HCT116 (cell line): ENCODE measurements at regions not wholly inside any gene's neighbourhood (a gene's known extent, or its start where the extent isn't known, plus 50 kb on each side); places are given as distances from the start of the nearest gene placed in this dataset.

Source experiments
- ATAC-seq: fragments of 200-7000 bp; cut with Tn5 transposase; 2 replicates; pipeline ENCODE4 v1.9.1; 2020; ENCODE audit warnings: mild to moderate bottlenecking, moderate library complexity
- BruUV-seq: library from RNA; stranded (reverse); fragments of 400-500 nt; replicated peaks from 2 replicates; lab custom pipeline; 2021; lab: Mats Ljungman, UMichigan
- CTCF ChIA-PET: fragments of 300-600 bp; sonication (Branson Sonifier 250); formaldehyde crosslinking; loops from one replicate; lab custom pipeline; 2021; ENCODE audit warnings: antibody characterized with exemption; lab: Charles Lee
- POLR2A ChIA-PET: fragments of 300-600, 350-600 bp; sonication (Branson Sonifier 250); formaldehyde crosslinking; loops from one replicate; lab custom pipeline; 2021; ENCODE audit warnings: antibody characterized with exemption; lab: Charles Lee
- RAD21 ChIA-PET, 2 experiments: fragments of 300-600 bp; sonication (Branson Sonifier 250); formaldehyde crosslinking; loops; one replicate each; lab custom pipeline; 2023; ENCODE audit warnings: low total read pairs in 2 of 2; ENCODE audit not compliant: uncharacterized antibody in 2 of 2, unreplicated experiment in 2 of 2, low non-redundant PET in 1 of 2; lab: Charles Lee
- DNase-seq: peaks from one replicate; pipeline ENCODE4 v3.0.0-alpha.2; 2010; ENCODE audit warnings: low read depth, low spot score
- H2AFZ ChIP-seq: fragments of 200-600 bp; shearing (Covaris generic), sonication (generic); 2 replicates; pipeline ENCODE4 v1.6.1; 2017; ENCODE audit warnings: low read depth, mixed run types, mixed read lengths, antibody characterized with exemption, low read length; ENCODE audit not compliant: poor library complexity, severe bottlenecking
- H3K27ac ChIP-seq: 2 replicates; pipeline ENCODE4 v1.5.1; 2012; ENCODE audit warnings: low read depth, low read length
- H3K27me3 ChIP-seq: fragments of 200-600 bp; sonication (generic); 2 replicates; pipeline ENCODE4 v1.6.1; 2016; ENCODE audit warnings: mixed run types, low read length, mixed read lengths; ENCODE audit not compliant: insufficient read depth
- H3K36me3 ChIP-seq, 2 experiments: fragments of 200-500 bp in 1 of 2; fragments of 200-600 bp in 1 of 2; sonication (Bioruptor generic) in 1 of 2; sonication (generic) in 1 of 2; 2 replicates each; pipeline versions ENCODE4 v1.5.1 to v1.6.1; 2014 to 2016; ENCODE audit warnings: low read length in 2 of 2, inconsistent platforms in 1 of 2, mixed read lengths in 1 of 2, mixed run types in 1 of 2; ENCODE audit not compliant: insufficient read depth in 2 of 2, control insufficient read depth in 1 of 2
- H3K4me1 ChIP-seq, 2 experiments: fragments of 200-600 bp in 1 of 2; sonication (generic) in 1 of 2; 2 replicates each; pipeline versions ENCODE4 v1.5.1 to v1.6.1; 2012 to 2017; ENCODE audit warnings: low read length in 2 of 2, inconsistent platforms in 1 of 2, mild to moderate bottlenecking in 1 of 2, mixed read lengths in 1 of 2, mixed run types in 1 of 2, moderate library complexity in 1 of 2; ENCODE audit not compliant: insufficient read depth in 2 of 2, control insufficient read depth in 1 of 2
- H3K4me2 ChIP-seq: fragments of 200-600 bp; sonication (generic); 2 replicates; pipeline ENCODE4 v1.6.1; 2017; ENCODE audit warnings: mixed run types, low read length, mixed read lengths
- H3K4me3 ChIP-seq, 2 experiments: fragments of 200-600 bp in 1 of 2; sonication (generic) in 1 of 2; replicated peaks in 1 of 2; 2 replicates each; pipeline ENCODE4 v1.5.1; 2011 to 2016; ENCODE audit warnings: low read length in 2 of 2, control low read depth in 1 of 2, low read depth in 1 of 2, mild to moderate bottlenecking in 1 of 2, mixed read lengths in 1 of 2, mixed run types in 1 of 2
- H3K79me2 ChIP-seq: fragments of 200-600 bp; sonication (generic); 2 replicates; pipeline ENCODE4 v1.6.1; 2017; ENCODE audit warnings: mild to moderate bottlenecking, mixed run types, low read length, moderate library complexity, mixed read lengths; ENCODE audit not compliant: insufficient read depth
- H3K9ac ChIP-seq: fragments of 200-600 bp; sonication (generic); 2 replicates; pipeline ENCODE4 v1.6.1; 2016; ENCODE audit warnings: low read length, mixed read lengths
- H3K9me2 ChIP-seq: fragments of 200-600 bp; sonication (generic), shearing (Covaris generic); 2 replicates; pipeline ENCODE4 v1.6.1; 2017; ENCODE audit warnings: mixed run types, mild to moderate bottlenecking, moderate library complexity; ENCODE audit not compliant: insufficient read depth
- H3K9me3 ChIP-seq, 2 experiments: fragments of 200-500 bp in 1 of 2; fragments of 200-600 bp in 1 of 2; sonication (Bioruptor generic) in 1 of 2; sonication (generic) in 1 of 2; 2 replicates each; pipeline ENCODE4 v1.6.1; 2014 to 2017; ENCODE audit warnings: low read length in 2 of 2, mixed read lengths in 2 of 2, inconsistent platforms in 1 of 2, low read depth in 1 of 2, mild to moderate bottlenecking in 1 of 2, mixed run types in 1 of 2, moderate library complexity in 1 of 2; ENCODE audit not compliant: control insufficient read depth in 1 of 2, insufficient read depth in 1 of 2
- H4K20me1 ChIP-seq: fragments of 200-600 bp; sonication (generic), shearing (Covaris generic); 2 replicates; pipeline ENCODE4 v1.6.1; 2017; ENCODE audit warnings: mixed run types, mild to moderate bottlenecking, moderate library complexity; ENCODE audit not compliant: insufficient read depth
- CBX3 ChIP-seq: IDR thresholded peaks from 2 replicates; pipeline ENCODE4 v1.6.1; 2012; ENCODE audit warnings: low read depth
- CEBPB ChIP-seq: IDR thresholded peaks from 2 replicates; pipeline ENCODE4 v1.6.1; 2012; ENCODE audit warnings: low read depth
- CTCF ChIP-seq, 3 experiments: fragments of 200-600 bp in 1 of 3; sonication (generic) in 1 of 3; IDR thresholded peaks in 2 of 3; conservative IDR thresholded peaks in 1 of 3; 2 replicates each; pipeline ENCODE4 v1.5.1; 2012 to 2017; ENCODE audit warnings: low read depth in 2 of 3, low read length in 2 of 3, antibody characterized with exemption in 1 of 3, borderline replicate concordance in 1 of 3, control low read depth in 1 of 3, mild to moderate bottlenecking in 1 of 3, mixed read lengths in 1 of 3, mixed run types in 1 of 3, moderate library complexity in 1 of 3; ENCODE audit not compliant: insufficient read depth in 1 of 3
- EGR1 ChIP-seq: IDR thresholded peaks from 2 replicates; pipeline ENCODE4 v1.6.1; 2012; ENCODE audit warnings: low read depth
- ELF1 ChIP-seq: IDR thresholded peaks from 2 replicates; pipeline ENCODE4 v1.6.1; 2012; ENCODE audit warnings: low read depth, borderline replicate concordance
- EZH2 ChIP-seq: fragments of 200-600 bp; sonication (generic); IDR thresholded peaks from 2 replicates; pipeline ENCODE4 v1.6.1; 2017; ENCODE audit warnings: antibody characterized with exemption, mixed run types
- FOSL1 ChIP-seq: IDR thresholded peaks from 2 replicates; pipeline ENCODE4 v1.6.1; 2012; ENCODE audit warnings: low read depth
- RAD21 ChIP-seq: IDR thresholded peaks from 2 replicates; pipeline ENCODE4 v1.6.1; 2012; ENCODE audit warnings: low read depth, mild to moderate bottlenecking
- SIN3A ChIP-seq: IDR thresholded peaks from 2 replicates; pipeline ENCODE4 v1.6.1; 2012; ENCODE audit warnings: low read depth
- SP1 ChIP-seq: IDR thresholded peaks from 2 replicates; pipeline ENCODE4 v1.6.1; 2012; ENCODE audit warnings: low read depth
- YY1 ChIP-seq: IDR thresholded peaks from 2 replicates; pipeline ENCODE4 v1.6.1; 2011; ENCODE audit warnings: low read length, low read depth, moderate library complexity, mild to moderate bottlenecking; ENCODE audit not compliant: insufficient replicate concordance; ENCODE audit errors: extremely low read depth
- ZBTB33 ChIP-seq: IDR thresholded peaks from 2 replicates; pipeline ENCODE4 v1.6.1; 2011; ENCODE audit warnings: mild to moderate bottlenecking, low read length, moderate library complexity; ENCODE audit not compliant: insufficient replicate concordance; ENCODE audit errors: extremely low read depth
- ZFX ChIP-seq: fragments of 450-650 bp; IDR thresholded peaks from 2 replicates; pipeline ENCODE4 v1.6.1; 2017
- intact Hi-C: fragments of 100-400 bp; cut with micrococcal nuclease; formaldehyde crosslinking; loops from 2 replicates; pipeline ENCODE4 v1.10.0; 2022

- BruUV-seq = no TSS peak
- no peak overlapping the region for H3K4me3 ChIP-seq
- H2AFZ ChIP-seq = no peak overlapping the region
- ChIA-PET RAD21 (no interaction called here), CTCF (no interaction called here), POLR2A (no interaction called here)
- H3K79me2 ChIP-seq = no peaks in the 10 kb centered on the region
- ATAC-seq (no peak), DNase-seq (no peak)
- no peaks in the 10 kb centered on the region for H3K36me3 ChIP-seq
- no peak overlapping the region for H3K27ac ChIP-seq
- H3K9me2 ChIP-seq = no peaks in the 10 kb centered on the region
- peaks cover 58% of the 10 kb centered on the region for H3K27me3 ChIP-seq
- TF ChIP-seq FOSL1 = no peak
- no peak for TF ChIP-seq SIN3A
- intact Hi-C loops = no loop called here
- H3K9me3 ChIP-seq = no peaks in the 10 kb centered on the region
- H3K9ac ChIP-seq = no peak overlapping the region
- H4K20me1 ChIP-seq = no peaks in the 10 kb centered on the region
- H3K4me2 ChIP-seq = no peak overlapping the region
- no peaks in the 10 kb centered on the region for H3K4me1 ChIP-seq
Measured at GRCh38 chr14:93870377-93870776, 56.8 kb upstream of the FAM181A start.

- RAD21 ChIA-PET = no interaction called here
Measured at GRCh38 chr14:93869427-93869826, 57.7 kb upstream of the FAM181A start.

More at GRCh38 chr14:93869427-93869826, 57.7 kb upstream of the FAM181A start:
- ChIA-PET CTCF (no interaction called here), POLR2A (no interaction called here)
- Histone ChIP-seq H3K36me3 (no peaks in the 10 kb centered on the region), H3K4me3 (no peak overlapping the region), H3K79me2 (no peaks in the 10 kb centered on the region), H4K20me1 (no peaks in the 10 kb centered on the region), H3K9ac (no peak overlapping the region), H3K27ac (no peak overlapping the region), H3K27me3 (peaks cover 67% of the 10 kb centered on the region), H3K4me1 (no peaks in the 10 kb centered on the region), H2AFZ (no peak overlapping the region), H3K9me2 (no peaks in the 10 kb centered on the region), H3K4me2 (no peak overlapping the region), H3K9me3 (no peaks in the 10 kb centered on the region)
- TF ChIP-seq EZH2 = no peak
- TF ChIP-seq EGR1 = no peak
- no peak for TF ChIP-seq ELF1
- TF ChIP-seq RAD21 = no peak
- no peak for TF ChIP-seq FOSL1
- TF ChIP-seq CBX3 = no peak
- no peak for TF ChIP-seq SP1
- TF ChIP-seq ZFX = no peak
- no peak for TF ChIP-seq CEBPB
- no peak for TF ChIP-seq CTCF (IDR thresholded peaks at IDR 0.05 in 2 of 3, conservative IDR thresholded peaks at IDR 0.05 in 1 of 3; ENCODE audit: borderline replicate concordance in 1 of 3, insufficient read depth in 1 of 3, low read depth in 2 of 3, low read length in 2 of 3)
- TF ChIP-seq ZBTB33 = no peak
- no peak for TF ChIP-seq YY1
- intact Hi-C loops = no loop called here
- no peak for DNase-seq
- no TSS peak for BruUV-seq
- no peak for ATAC-seq
